Esophagus squamous epithelium (tissue), 5 donors: ENCODE measurements at regions not wholly inside any gene's neighbourhood (a gene's known extent, or its start where the extent isn't known, plus 50 kb on each side); places are given as distances from the start of the nearest gene placed in this dataset.

Source experiments
- DNase-seq: peaks from one replicate; lab custom pipeline; 2025; lab: John Stamatoyannopoulos, UW
- H3K27ac ChIP-seq, 4 donors: fragments of 200-600 bp; sonication (generic); one replicate each; pipeline ENCODE4 v1.5.1; 2016 to 2019; ENCODE audit warnings: mild to moderate bottlenecking in 1 of 4
- H3K27me3 ChIP-seq, 4 donors: fragments of 200-600 bp; sonication (generic); 1 replicate in 3 of 4; 2 replicates in 1 of 4; pipeline versions ENCODE4 v1.5.1 to v1.6.0; 2017 to 2021; ENCODE audit warnings: antibody characterized with exemption in 1 of 4
- H3K36me3 ChIP-seq, 3 donors: fragments of 200-600 bp; sonication (generic); one replicate each; pipeline ENCODE4 v1.5.1; 2016 to 2019
- H3K4me1 ChIP-seq, 3 donors: fragments of 200-600 bp; sonication (generic); one replicate each; pipeline ENCODE4 v1.5.1; 2017 to 2019
- H3K4me3 ChIP-seq, 4 donors: fragments of 200-600 bp; sonication (generic); 1 replicate in 3 of 4; 2 replicates in 1 of 4; pipeline ENCODE4 v1.5.1; 2016 to 2019; ENCODE audit warnings: mild to moderate bottlenecking in 2 of 4, moderate library complexity in 1 of 4
- H3K9me3 ChIP-seq, 3 donors: fragments of 200-600 bp; sonication (generic); one replicate each; pipeline ENCODE4 v1.5.1; 2016 to 2019
- CTCF ChIP-seq, 6 experiments: fragments of 450-650 bp in 4 of 6; fragments of 200-600 bp in 2 of 6; sonication (generic) in 2 of 6; IDR thresholded peaks; one replicate each; pipeline ENCODE4 v1.5.1; 2016 to 2019; ENCODE audit warnings: antibody characterized with exemption in 6 of 6, mild to moderate bottlenecking in 4 of 6, moderate library complexity in 4 of 6
- POLR2A ChIP-seq, 4 donors: fragments of 450-650 bp; IDR thresholded peaks; one replicate each; pipeline ENCODE4 v1.6.1; 2017; ENCODE audit warnings: antibody characterized with exemption in 4 of 4, mild to moderate bottlenecking in 4 of 4, moderate library complexity in 3 of 4
- WGBS, 2 donors: methylation state at CpG; one replicate each; pipeline ENCODE4 v1.1.5; 2018; 5-methylcytosine and 5-hydroxymethylcytosine counted together
- intact Hi-C: fragments of 100-400 bp; cut with DNase I; formaldehyde crosslinking; loops from one replicate; pipeline ENCODE4 v1.15.0; 2022
- donor health status: DM: yes; HTN: yes; CAD: no.

- Histone ChIP-seq H3K9me3 (no peaks in the 10 kb centered on the region), H3K4me3 (no peak overlapping the region), H3K27ac (no peak overlapping the region), H3K36me3 (no peaks in the 10 kb centered on the region), H3K27me3 (no peaks in the 10 kb centered on the region), H3K4me1 (peaks cover 0 to 11% (median 0%) of the 10 kb centered on the region in 3 donors)
- 88 to 92% methylated on average over 1 to 3 of the region's 3 CpGs for WGBS, 2 donors
- DNase-seq = no peak
- TF ChIP-seq POLR2A (IDR thresholded peaks at IDR 0.05) (no peak), CTCF (IDR thresholded peaks at IDR 0.05) (no peak)
- intact Hi-C loops = no loop called here
These were observed 303.3 kb upstream of the DUSP10 start for GRCh38 chr1:222045236-222045635.

GRCh38 chr1:222043444-222044292 lies 301.8 kb upstream of the DUSP10 start:
- no peaks in the 10 kb centered on the region for H3K36me3 ChIP-seq
- no peak for DNase-seq
- no peaks in the 10 kb centered on the region for H3K9me3 ChIP-seq
- H3K27me3 ChIP-seq = no peaks in the 10 kb centered on the region
- no peak overlapping the region for H3K27ac ChIP-seq
- intact Hi-C loops = no loop called here
- TF ChIP-seq CTCF (IDR thresholded peaks at IDR 0.05) (no peak), POLR2A (IDR thresholded peaks at IDR 0.05) (no peak)
- WGBS, 2 donors = 59 to 67% methylated on average over 6 to 7 of the region's 9 CpGs
- peaks cover 0 to 11% (median 0%) of the 10 kb centered on the region in 3 donors for H3K4me1 ChIP-seq
- no peak overlapping the region for H3K4me3 ChIP-seq

DNA sequence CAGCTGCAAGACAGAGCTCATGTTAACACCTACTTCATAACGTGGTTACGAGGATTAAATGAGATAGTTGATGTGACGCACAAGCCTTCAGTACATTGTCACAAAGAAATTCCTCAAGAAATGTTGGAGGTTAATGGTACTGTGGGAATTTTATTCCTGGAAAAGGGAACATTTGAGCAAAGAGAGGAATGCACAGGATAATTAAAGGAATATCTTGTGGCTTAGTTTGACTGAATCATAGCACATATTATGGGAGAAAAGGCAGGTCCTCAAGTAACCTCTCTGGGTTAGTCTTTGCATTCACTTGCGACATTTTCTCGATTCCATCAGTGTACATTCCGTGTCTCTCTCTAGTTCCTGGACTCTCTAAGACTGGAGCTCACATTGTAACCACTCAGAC lies 300.2 kb upstream of the DUSP10 start:
- Histone ChIP-seq H3K4me3 (no peak overlapping the region), H3K9me3 (no peaks in the 10 kb centered on the region), H3K36me3 (no peaks in the 10 kb centered on the region), H3K4me1 (peaks cover 0 to 11% (median 0%) of the 10 kb centered on the region in 3 donors), H3K27ac (no peak overlapping the region), H3K27me3 (no peaks in the 10 kb centered on the region)
- intact Hi-C loops = no loop called here
- 88 to 95% methylated on average over 6 of the region's 6 CpGs for WGBS, 2 donors
- TF ChIP-seq CTCF (IDR thresholded peaks at IDR 0.05) (no peak), POLR2A (IDR thresholded peaks at IDR 0.05) (no peak)
- DNase-seq = no peak

DNA sequence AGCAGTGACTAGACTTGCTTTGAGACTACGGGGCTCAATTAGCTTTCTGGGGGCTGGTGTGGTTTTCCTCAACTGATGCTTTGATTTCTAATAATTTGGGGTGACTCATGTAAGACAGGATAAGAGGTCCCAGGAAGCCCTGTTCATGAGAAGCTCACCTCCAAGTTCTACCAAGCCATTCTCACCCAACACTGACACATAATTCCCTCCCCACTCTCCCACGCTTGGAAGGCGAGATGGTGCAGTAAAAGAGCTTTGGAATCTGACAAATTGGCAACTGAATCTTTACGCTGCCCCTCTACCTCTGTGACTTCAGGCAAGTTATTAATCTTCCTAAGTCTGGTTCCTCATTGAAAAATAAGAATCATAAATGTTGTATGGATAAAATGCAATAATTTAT lies 299.1 kb upstream of the DUSP10 start:
- H3K27me3 ChIP-seq = no peaks in the 10 kb centered on the region

More for the DNA sequence above, 299.1 kb upstream of the DUSP10 start:
- H3K4me3 ChIP-seq = no peak overlapping the region
- no peaks in the 10 kb centered on the region for H3K9me3 ChIP-seq
- intact Hi-C loops = no loop called here
- DNase-seq = no peak
- H3K27ac ChIP-seq = no peak overlapping the region
- H3K4me1 ChIP-seq = peaks cover 0 to 11% (median 0%) of the 10 kb centered on the region in 3 donors
- 86 to 92% methylated on average over 4 of the region's 4 CpGs for WGBS, 2 donors
- TF ChIP-seq POLR2A (IDR thresholded peaks at IDR 0.05) (no peak), CTCF (IDR thresholded peaks at IDR 0.05) (no peak)
- no peaks in the 10 kb centered on the region for H3K36me3 ChIP-seq
